OCI-LY3 (cell line): ENCODE measurements at regions not wholly inside any gene's neighbourhood (a gene's known extent, or its start where the extent isn't known, plus 50 kb on each side); places are given as distances from the start of the nearest gene placed in this dataset.

ENCODE experiments used
- EZH2phosphoT487 ChIP-seq: fragments of 200-600 bp; shearing (Covaris generic); IDR thresholded peaks from 2 replicates; pipeline ENCODE4 v1.6.1; 2018; ENCODE audit warnings: antibody characterized with exemption, mixed run types, low read depth
- TF ChIP-seq, protein P1 (sequence below): fragments of 200-600, 300-600 bp; sonication (generic); IDR thresholded peaks from 2 replicates; pipeline ENCODE4 v1.5.1; 2014; ENCODE audit warnings: antibody characterized with exemption, low read length, low read depth

GRCh38 chr17:70603226-70603625 lies 433.9 kb downstream of the KCNJ2 start:
- TF ChIP-seq, protein P1, sequence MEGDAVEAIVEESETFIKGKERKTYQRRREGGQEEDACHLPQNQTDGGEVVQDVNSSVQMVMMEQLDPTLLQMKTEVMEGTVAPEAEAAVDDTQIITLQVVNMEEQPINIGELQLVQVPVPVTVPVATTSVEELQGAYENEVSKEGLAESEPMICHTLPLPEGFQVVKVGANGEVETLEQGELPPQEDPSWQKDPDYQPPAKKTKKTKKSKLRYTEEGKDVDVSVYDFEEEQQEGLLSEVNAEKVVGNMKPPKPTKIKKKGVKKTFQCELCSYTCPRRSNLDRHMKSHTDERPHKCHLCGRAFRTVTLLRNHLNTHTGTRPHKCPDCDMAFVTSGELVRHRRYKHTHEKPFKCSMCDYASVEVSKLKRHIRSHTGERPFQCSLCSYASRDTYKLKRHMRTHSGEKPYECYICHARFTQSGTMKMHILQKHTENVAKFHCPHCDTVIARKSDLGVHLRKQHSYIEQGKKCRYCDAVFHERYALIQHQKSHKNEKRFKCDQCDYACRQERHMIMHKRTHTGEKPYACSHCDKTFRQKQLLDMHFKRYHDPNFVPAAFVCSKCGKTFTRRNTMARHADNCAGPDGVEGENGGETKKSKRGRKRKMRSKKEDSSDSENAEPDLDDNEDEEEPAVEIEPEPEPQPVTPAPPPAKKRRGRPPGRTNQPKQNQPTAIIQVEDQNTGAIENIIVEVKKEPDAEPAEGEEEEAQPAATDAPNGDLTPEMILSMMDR: no peak
- no peak for TF ChIP-seq EZH2phosphoT487
